ENCODE measurements at regions not wholly inside any gene's neighbourhood (a gene's known extent, or its start where the extent isn't known, plus 50 kb on each side); places are given as distances from the start of the nearest gene placed in this dataset.

- ChIA-PET POLR2A (no interaction called here), CTCF (no interaction called here)
- DNase-seq (ENCODE audit: low read depth, low spot score): no peak
- no peak overlapping the region for H3K4me3 ChIP-seq (ENCODE audit: low read depth, low read length)
- no peak for TF ChIP-seq CTCF (IDR thresholded peaks at IDR 0.05; ENCODE audit: insufficient read depth, low read length, missing control alignments)
Measured at GRCh38 chr21:32207406-32207716, 71.5 kb downstream of the MIS18A start.

- no peak for TF ChIP-seq CTCF (IDR thresholded peaks at IDR 0.05; ENCODE audit: insufficient read depth, low read length, missing control alignments)
- DNase-seq (ENCODE audit: low read depth, low spot score): no peak
- ChIA-PET POLR2A (no interaction called here), CTCF (no interaction called here)
- H3K4me3 ChIP-seq (ENCODE audit: low read depth, low read length): no peak overlapping the region
Measured at GRCh38 chr21:32206631-32207405, 72.0 kb downstream of the MIS18A start.

- POLR2A ChIA-PET: no interaction called here
- CTCF ChIA-PET: interaction anchor here (0.6 kb wide), 1 partner anchor 79 kb away, joined by 3 read pairs; no protein-coding TSS in a partner anchor
- no peak for DNase-seq (ENCODE audit: low read depth, low spot score)
- no peak overlapping the region for H3K4me3 ChIP-seq (ENCODE audit: low read depth, low read length)
- TF ChIP-seq CTCF (IDR thresholded peaks at IDR 0.05; ENCODE audit: insufficient read depth, low read length, missing control alignments): no peak
Measured at GRCh38 chr21:32203877-32204480, 74.9 kb downstream of the MIS18A start.

- TF ChIP-seq CTCF (IDR thresholded peaks at IDR 0.05; ENCODE audit: insufficient read depth, low read length, missing control alignments): no peak
- ChIA-PET POLR2A (no interaction called here), CTCF (no interaction called here)
- DNase-seq (ENCODE audit: low read depth, low spot score): no peak
- no peak overlapping the region for H3K4me3 ChIP-seq (ENCODE audit: low read depth, low read length)
Measured at GRCh38 chr21:32200029-32200428, 78.8 kb downstream of the MIS18A start.

- ChIA-PET CTCF (no interaction called here), POLR2A (no interaction called here)
- H3K4me3 ChIP-seq (ENCODE audit: low read depth, low read length): no peak overlapping the region
- DNase-seq (ENCODE audit: low read depth, low spot score): no peak
- no peak for TF ChIP-seq CTCF (IDR thresholded peaks at IDR 0.05; ENCODE audit: insufficient read depth, low read length, missing control alignments)
Measured at GRCh38 chr21:32198384-32198783, 80.5 kb downstream of the MIS18A start.

GRCh38 chr21:32197896-32198295 lies 81.0 kb downstream of the MIS18A start:
- ChIA-PET CTCF (no interaction called here), POLR2A (no interaction called here)
- H3K4me3 ChIP-seq (ENCODE audit: low read depth, low read length): no peak overlapping the region
- no peak for TF ChIP-seq CTCF (IDR thresholded peaks at IDR 0.05; ENCODE audit: insufficient read depth, low read length, missing control alignments)
- no peak for DNase-seq (ENCODE audit: low read depth, low spot score)
